ENCODE measurements at regions not wholly inside any gene's neighbourhood (a gene's known extent, or its start where the extent isn't known, plus 50 kb on each side); places are given as distances from the start of the nearest gene placed in this dataset.

- Histone ChIP-seq H3K27ac (ENCODE audit: extremely low read depth, low read depth, low read length) (no peak overlapping the region), H3K4me3 (ENCODE audit: low read depth, low read length) (no peak overlapping the region), H3K9me3 (ENCODE audit: control insufficient read depth, insufficient read depth, low read depth, low read length) (no peaks in the 10 kb centered on the region), H3K36me3 (ENCODE audit: control insufficient read depth in 2 of 2, insufficient read depth in 1 of 2, low read length in 2 of 2) (no peaks in the 10 kb centered on the region), H3K4me1 (ENCODE audit: control insufficient read depth, insufficient read depth, low read length) (no peaks in the 10 kb centered on the region)
- ChIA-PET CTCF (interaction anchor here (0.7 to 1.5 kb wide), 2 partner anchors 267 to 1366 kb away, joined by 3 to 4 read pairs; no protein-coding TSS in a partner anchor), POLR2A (no interaction called here)
- TF ChIP-seq ZNF600 (tag by site-specific recombination; IDR thresholded peaks at IDR 0.05): no peak
- TF ChIP-seq ZNF239 (tag by site-specific recombination; IDR thresholded peaks at IDR 0.05): no peak
- TF ChIP-seq ZNF549 (tag by site-specific recombination; IDR thresholded peaks at IDR 0.05): no peak
- TF ChIP-seq ZNF24 (tag by site-specific recombination; IDR thresholded peaks at IDR 0.05): no peak
- TF ChIP-seq ZNF341 (tag by site-specific recombination; IDR thresholded peaks at IDR 0.05; ENCODE audit: low read depth): no peak
- no peak for TF ChIP-seq ZNF223 (tag by site-specific recombination; IDR thresholded peaks at IDR 0.05)
- TF ChIP-seq CTCF (tag by site-specific recombination; IDR thresholded peaks at IDR 0.05): no peak
- no peak for TF ChIP-seq ZNF248 (tag by site-specific recombination; IDR thresholded peaks at IDR 0.05)
- no peak for TF ChIP-seq ZBTB20 (tag by site-specific recombination; IDR thresholded peaks at IDR 0.05)
- no peak for TF ChIP-seq ZNF184 (tag by site-specific recombination; IDR thresholded peaks at IDR 0.05)
- TF ChIP-seq PRDM4 (tag by site-specific recombination; IDR thresholded peaks at IDR 0.05): no peak
These were observed 1169.7 kb downstream of the DIAPH3 start for GRCh38 chr13:58994077-58994476.

- Histone ChIP-seq H3K9me3 (ENCODE audit: control insufficient read depth, insufficient read depth, low read depth, low read length) (no peaks in the 10 kb centered on the region), H3K4me3 (ENCODE audit: low read depth, low read length) (no peak overlapping the region), H3K4me1 (ENCODE audit: control insufficient read depth, insufficient read depth, low read length) (no peaks in the 10 kb centered on the region), H3K27ac (ENCODE audit: extremely low read depth, low read depth, low read length) (no peak overlapping the region), H3K36me3 (ENCODE audit: control insufficient read depth in 2 of 2, insufficient read depth in 1 of 2, low read length in 2 of 2) (no peaks in the 10 kb centered on the region)
- ChIA-PET POLR2A (no interaction called here), CTCF (no interaction called here)
- TF ChIP-seq ZNF747 (tag by site-specific recombination; IDR thresholded peaks at IDR 0.05) (no peak), ZNF148 (tag by site-specific recombination; IDR thresholded peaks at IDR 0.05; ENCODE audit: borderline replicate concordance) (no peak), ZNF146 (tag by site-specific recombination; IDR thresholded peaks at IDR 0.05) (no peak), ZNF202 (tag by site-specific recombination; IDR thresholded peaks at IDR 0.05; ENCODE audit: borderline replicate concordance) (no peak), ZBTB21 (tag by site-specific recombination; IDR thresholded peaks at IDR 0.05) (no peak), ZBTB17 (tag by site-specific recombination; IDR thresholded peaks at IDR 0.05) (no peak), ZFP41 (tag by site-specific recombination; IDR thresholded peaks at IDR 0.05; ENCODE audit: borderline replicate concordance) (no peak), ZFP3 (tag by site-specific recombination; IDR thresholded peaks at IDR 0.05; ENCODE audit: low read depth) (no peak), ZNF776 (tag by site-specific recombination; IDR thresholded peaks at IDR 0.05; ENCODE audit: borderline replicate concordance) (no peak), ZNF830 (tag by site-specific recombination; IDR thresholded peaks at IDR 0.05; ENCODE audit: low read depth) (no peak), ZNF518A (tag by site-specific recombination; conservative IDR thresholded peaks at IDR 0.05; ENCODE audit: low read depth) (no peak), ZNF37A (tag by site-specific recombination; IDR thresholded peaks at IDR 0.05) (no peak), MYNN (tag by site-specific recombination; IDR thresholded peaks at IDR 0.05; ENCODE audit: borderline replicate concordance) (no peak), KLF9 (tag by site-specific recombination; IDR thresholded peaks at IDR 0.05; ENCODE audit: low read depth) (no peak)
These were observed 1169.0 kb downstream of the DIAPH3 start for GRCh38 chr13:58994777-58995176.

All from HEK293 (cell line).